ENCODE measurements at regions not wholly inside any gene's neighbourhood (a gene's known extent, or its start where the extent isn't known, plus 50 kb on each side); places are given as distances from the start of the nearest gene placed in this dataset.

GRCh38 chr2:128559533-128560515, 241.2 kb upstream of the HS6ST1 start:
- Histone ChIP-seq H3K36me3 (ENCODE audit: control insufficient read depth, insufficient read depth, low read length) (no peaks in the 10 kb centered on the region), H3K4me1 (ENCODE audit: control insufficient read depth, insufficient read depth, low read length) (no peaks in the 10 kb centered on the region), H3K4me3 (ENCODE audit: low read depth, low read length) (no peak overlapping the region), H3K9me3 (ENCODE audit: control insufficient read depth, insufficient read depth, low read length) (no peaks in the 10 kb centered on the region), H3K9ac (ENCODE audit: low read depth, low read length) (no peak overlapping the region), H3K27me3 (ENCODE audit: control insufficient read depth, insufficient read depth, low read length) (no peaks in the 10 kb centered on the region)

- Histone ChIP-seq H3K36me3 (ENCODE audit: control insufficient read depth, insufficient read depth, low read length) (no peaks in the 10 kb centered on the region), H3K9me3 (ENCODE audit: control insufficient read depth, insufficient read depth, low read length) (no peaks in the 10 kb centered on the region), H3K9ac (ENCODE audit: low read depth, low read length) (no peak overlapping the region), H3K4me3 (ENCODE audit: low read depth, low read length) (no peak overlapping the region), H3K27me3 (ENCODE audit: control insufficient read depth, insufficient read depth, low read length) (no peaks in the 10 kb centered on the region), H3K4me1 (ENCODE audit: control insufficient read depth, insufficient read depth, low read length) (no peaks in the 10 kb centered on the region)
Measured at GRCh38 chr2:128560718-128561117, 242.1 kb upstream of the HS6ST1 start.

GRCh38 chr2:128562471-128563347, 244.0 kb upstream of the HS6ST1 start:
- H3K4me3 ChIP-seq (ENCODE audit: low read depth, low read length) = no peak overlapping the region
- no peaks in the 10 kb centered on the region for H3K36me3 ChIP-seq (ENCODE audit: control insufficient read depth, insufficient read depth, low read length)
- H3K27me3 ChIP-seq (ENCODE audit: control insufficient read depth, insufficient read depth, low read length) = no peaks in the 10 kb centered on the region
- no peaks in the 10 kb centered on the region for H3K9me3 ChIP-seq (ENCODE audit: control insufficient read depth, insufficient read depth, low read length)
- H3K9ac ChIP-seq (ENCODE audit: low read depth, low read length) = no peak overlapping the region
- no peaks in the 10 kb centered on the region for H3K4me1 ChIP-seq (ENCODE audit: control insufficient read depth, insufficient read depth, low read length)

- peaks cover 1% of the 10 kb centered on the region for H3K4me1 ChIP-seq (ENCODE audit: control insufficient read depth, insufficient read depth, low read length)
- H3K27me3 ChIP-seq (ENCODE audit: control insufficient read depth, insufficient read depth, low read length) = no peaks in the 10 kb centered on the region
- H3K9ac ChIP-seq (ENCODE audit: low read depth, low read length) = no peak overlapping the region
- H3K4me3 ChIP-seq (ENCODE audit: low read depth, low read length) = no peak overlapping the region
- no peaks in the 10 kb centered on the region for H3K36me3 ChIP-seq (ENCODE audit: control insufficient read depth, insufficient read depth, low read length)
- no peaks in the 10 kb centered on the region for H3K9me3 ChIP-seq (ENCODE audit: control insufficient read depth, insufficient read depth, low read length)
Measured at GRCh38 chr2:128563348-128563687, 244.7 kb upstream of the HS6ST1 start.

GRCh38 chr2:128564131-128564530, 245.5 kb upstream of the HS6ST1 start:
- Histone ChIP-seq H3K9ac (ENCODE audit: low read depth, low read length) (no peak overlapping the region), H3K36me3 (ENCODE audit: control insufficient read depth, insufficient read depth, low read length) (no peaks in the 10 kb centered on the region), H3K27me3 (ENCODE audit: control insufficient read depth, insufficient read depth, low read length) (no peaks in the 10 kb centered on the region), H3K4me3 (ENCODE audit: low read depth, low read length) (no peak overlapping the region), H3K4me1 (ENCODE audit: control insufficient read depth, insufficient read depth, low read length) (peaks cover 3% of the 10 kb centered on the region), H3K9me3 (ENCODE audit: control insufficient read depth, insufficient read depth, low read length) (no peaks in the 10 kb centered on the region)

GRCh38 chr2:128564551-128564950, 245.9 kb upstream of the HS6ST1 start:
- Histone ChIP-seq H3K36me3 (ENCODE audit: control insufficient read depth, insufficient read depth, low read length) (no peaks in the 10 kb centered on the region), H3K4me1 (ENCODE audit: control insufficient read depth, insufficient read depth, low read length) (peaks cover 3% of the 10 kb centered on the region), H3K9me3 (ENCODE audit: control insufficient read depth, insufficient read depth, low read length) (no peaks in the 10 kb centered on the region), H3K27me3 (ENCODE audit: control insufficient read depth, insufficient read depth, low read length) (no peaks in the 10 kb centered on the region), H3K9ac (ENCODE audit: low read depth, low read length) (no peak overlapping the region), H3K4me3 (ENCODE audit: low read depth, low read length) (no peak overlapping the region)

GRCh38 chr2:128565441-128565840, 246.8 kb upstream of the HS6ST1 start:
- no peaks in the 10 kb centered on the region for H3K36me3 ChIP-seq (ENCODE audit: control insufficient read depth, insufficient read depth, low read length)
- no peaks in the 10 kb centered on the region for H3K27me3 ChIP-seq (ENCODE audit: control insufficient read depth, insufficient read depth, low read length)
- no peaks in the 10 kb centered on the region for H3K9me3 ChIP-seq (ENCODE audit: control insufficient read depth, insufficient read depth, low read length)
- no peak overlapping the region for H3K9ac ChIP-seq (ENCODE audit: low read depth, low read length)
- H3K4me3 ChIP-seq (ENCODE audit: low read depth, low read length) = no peak overlapping the region
- peaks cover 3% of the 10 kb centered on the region for H3K4me1 ChIP-seq (ENCODE audit: control insufficient read depth, insufficient read depth, low read length)

- H3K36me3 ChIP-seq (ENCODE audit: control insufficient read depth, insufficient read depth, low read length) = no peaks in the 10 kb centered on the region
- no peak overlapping the region for H3K9ac ChIP-seq (ENCODE audit: low read depth, low read length)
- H3K27me3 ChIP-seq (ENCODE audit: control insufficient read depth, insufficient read depth, low read length) = no peaks in the 10 kb centered on the region
- no peaks in the 10 kb centered on the region for H3K9me3 ChIP-seq (ENCODE audit: control insufficient read depth, insufficient read depth, low read length)
- no peak overlapping the region for H3K4me3 ChIP-seq (ENCODE audit: low read depth, low read length)
- H3K4me1 ChIP-seq (ENCODE audit: control insufficient read depth, insufficient read depth, low read length) = peaks cover 3% of the 10 kb centered on the region
Measured at GRCh38 chr2:128566671-128567070, 248.0 kb upstream of the HS6ST1 start.

- H3K4me1 ChIP-seq (ENCODE audit: control insufficient read depth, insufficient read depth, low read length) = peaks cover 3% of the 10 kb centered on the region
- no peaks in the 10 kb centered on the region for H3K9me3 ChIP-seq (ENCODE audit: control insufficient read depth, insufficient read depth, low read length)
- H3K36me3 ChIP-seq (ENCODE audit: control insufficient read depth, insufficient read depth, low read length) = no peaks in the 10 kb centered on the region
Measured at GRCh38 chr2:128568106-128568505, 249.4 kb upstream of the HS6ST1 start.

GRCh38 chr2:128573116-128573515, 254.4 kb upstream of the HS6ST1 start:
- H3K9ac ChIP-seq (ENCODE audit: low read depth, low read length) = no peak overlapping the region
- peaks cover 3% of the 10 kb centered on the region for H3K4me1 ChIP-seq (ENCODE audit: control insufficient read depth, insufficient read depth, low read length)
- no peak overlapping the region for H3K4me3 ChIP-seq (ENCODE audit: low read depth, low read length)
- H3K9me3 ChIP-seq (ENCODE audit: control insufficient read depth, insufficient read depth, low read length) = no peaks in the 10 kb centered on the region
- no peaks in the 10 kb centered on the region for H3K36me3 ChIP-seq (ENCODE audit: control insufficient read depth, insufficient read depth, low read length)
- H3K27me3 ChIP-seq (ENCODE audit: control insufficient read depth, insufficient read depth, low read length) = no peaks in the 10 kb centered on the region

More at GRCh38 chr2:128568106-128568505, 249.4 kb upstream of the HS6ST1 start:
- Histone ChIP-seq H3K27me3 (ENCODE audit: control insufficient read depth, insufficient read depth, low read length) (no peaks in the 10 kb centered on the region), H3K4me3 (ENCODE audit: low read depth, low read length) (no peak overlapping the region), H3K9ac (ENCODE audit: low read depth, low read length) (no peak overlapping the region)

GRCh38 chr2:128573531-128573930, 254.9 kb upstream of the HS6ST1 start:
- H3K4me1 ChIP-seq (ENCODE audit: control insufficient read depth, insufficient read depth, low read length) = no peaks in the 10 kb centered on the region
- no peaks in the 10 kb centered on the region for H3K36me3 ChIP-seq (ENCODE audit: control insufficient read depth, insufficient read depth, low read length)
- H3K4me3 ChIP-seq (ENCODE audit: low read depth, low read length) = no peak overlapping the region
- no peak overlapping the region for H3K9ac ChIP-seq (ENCODE audit: low read depth, low read length)
- H3K9me3 ChIP-seq (ENCODE audit: control insufficient read depth, insufficient read depth, low read length) = no peaks in the 10 kb centered on the region
- H3K27me3 ChIP-seq (ENCODE audit: control insufficient read depth, insufficient read depth, low read length) = no peaks in the 10 kb centered on the region
